GM12872 (cell line): ENCODE measurements at regions not wholly inside any gene's neighbourhood (a gene's known extent, or its start where the extent isn't known, plus 50 kb on each side); places are given as distances from the start of the nearest gene placed in this dataset.

Experiments
- TF ChIP-seq, protein P1 (sequence below): IDR thresholded peaks from 3 replicates; pipeline ENCODE4 v1.5.1; 2011; ENCODE audit warnings: low read depth, mild to moderate bottlenecking, low read length, moderate library complexity; ENCODE audit not compliant: insufficient read depth

DNA sequence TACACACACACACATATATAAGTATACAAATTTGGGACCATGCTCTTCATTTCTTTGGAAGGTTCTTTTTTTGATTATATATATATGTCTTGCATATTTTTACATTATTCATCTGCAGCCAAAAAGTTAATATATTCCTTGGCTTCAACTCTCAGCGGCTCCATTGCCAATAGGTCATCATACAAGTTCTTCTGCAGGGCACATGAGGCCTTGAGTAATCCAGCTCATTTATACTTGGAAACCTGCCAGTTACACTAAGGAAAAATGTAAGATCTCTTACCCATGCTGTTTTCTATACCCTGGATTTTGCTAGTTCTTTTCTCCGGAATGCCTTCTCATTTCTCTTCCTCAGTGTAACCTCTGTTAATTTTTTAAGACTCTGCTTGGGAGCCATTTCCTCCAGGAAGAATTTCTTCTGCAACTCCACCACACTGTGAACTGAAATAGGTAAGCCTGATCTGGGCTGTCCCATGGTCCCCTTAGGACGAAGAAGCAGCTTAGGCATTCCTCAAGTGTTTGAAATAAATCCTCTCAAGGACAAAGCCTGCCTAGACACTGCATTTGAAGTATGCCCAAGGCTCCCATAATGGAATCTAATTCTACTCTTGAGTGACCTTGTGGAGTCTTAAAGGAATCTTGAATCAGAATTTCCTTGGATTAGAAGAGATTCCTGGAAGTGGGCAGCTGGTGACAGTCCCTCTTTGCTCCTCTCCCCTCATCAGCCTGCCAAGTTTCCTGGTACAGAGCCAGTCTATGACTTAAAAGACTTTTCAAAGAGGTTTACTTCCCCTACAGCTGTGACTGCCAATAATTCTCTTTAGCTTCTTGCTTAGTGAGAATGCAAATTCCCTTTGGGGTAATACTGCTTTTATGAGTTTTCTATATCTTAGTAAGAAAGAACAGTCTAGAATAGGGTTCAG, 182.8 kb downstream of the C11orf87 start:
- TF ChIP-seq, protein P1, sequence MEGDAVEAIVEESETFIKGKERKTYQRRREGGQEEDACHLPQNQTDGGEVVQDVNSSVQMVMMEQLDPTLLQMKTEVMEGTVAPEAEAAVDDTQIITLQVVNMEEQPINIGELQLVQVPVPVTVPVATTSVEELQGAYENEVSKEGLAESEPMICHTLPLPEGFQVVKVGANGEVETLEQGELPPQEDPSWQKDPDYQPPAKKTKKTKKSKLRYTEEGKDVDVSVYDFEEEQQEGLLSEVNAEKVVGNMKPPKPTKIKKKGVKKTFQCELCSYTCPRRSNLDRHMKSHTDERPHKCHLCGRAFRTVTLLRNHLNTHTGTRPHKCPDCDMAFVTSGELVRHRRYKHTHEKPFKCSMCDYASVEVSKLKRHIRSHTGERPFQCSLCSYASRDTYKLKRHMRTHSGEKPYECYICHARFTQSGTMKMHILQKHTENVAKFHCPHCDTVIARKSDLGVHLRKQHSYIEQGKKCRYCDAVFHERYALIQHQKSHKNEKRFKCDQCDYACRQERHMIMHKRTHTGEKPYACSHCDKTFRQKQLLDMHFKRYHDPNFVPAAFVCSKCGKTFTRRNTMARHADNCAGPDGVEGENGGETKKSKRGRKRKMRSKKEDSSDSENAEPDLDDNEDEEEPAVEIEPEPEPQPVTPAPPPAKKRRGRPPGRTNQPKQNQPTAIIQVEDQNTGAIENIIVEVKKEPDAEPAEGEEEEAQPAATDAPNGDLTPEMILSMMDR: no peak

DNA sequence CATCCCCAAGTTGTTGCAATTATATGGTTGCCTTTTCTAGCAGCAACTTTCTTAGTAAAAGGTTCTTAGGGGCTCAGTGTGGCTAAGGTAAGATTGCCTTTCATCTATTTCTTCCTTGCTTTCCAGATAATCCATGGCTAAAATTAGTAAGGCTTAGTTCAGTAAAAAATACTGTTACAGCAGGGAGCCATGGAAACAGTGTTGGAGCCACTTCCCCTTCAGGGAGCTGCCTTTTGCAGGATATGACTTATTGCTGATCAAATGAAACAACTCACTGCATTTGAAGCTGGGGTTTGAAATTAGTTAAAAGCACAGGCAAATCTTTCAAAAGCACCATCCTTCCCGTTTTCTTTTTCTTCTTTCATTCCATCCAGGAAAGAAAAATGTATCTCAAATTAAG, 184.3 kb downstream of the C11orf87 start:
- TF ChIP-seq, protein P1: no peak

GRCh38 chr11:109609454-109610185, 187.6 kb downstream of the C11orf87 start:
- TF ChIP-seq, protein P1: no peak

- TF ChIP-seq, protein P1: no peak
Measured at GRCh38 chr11:109612496-109612895, 190.5 kb downstream of the C11orf87 start.

DNA sequence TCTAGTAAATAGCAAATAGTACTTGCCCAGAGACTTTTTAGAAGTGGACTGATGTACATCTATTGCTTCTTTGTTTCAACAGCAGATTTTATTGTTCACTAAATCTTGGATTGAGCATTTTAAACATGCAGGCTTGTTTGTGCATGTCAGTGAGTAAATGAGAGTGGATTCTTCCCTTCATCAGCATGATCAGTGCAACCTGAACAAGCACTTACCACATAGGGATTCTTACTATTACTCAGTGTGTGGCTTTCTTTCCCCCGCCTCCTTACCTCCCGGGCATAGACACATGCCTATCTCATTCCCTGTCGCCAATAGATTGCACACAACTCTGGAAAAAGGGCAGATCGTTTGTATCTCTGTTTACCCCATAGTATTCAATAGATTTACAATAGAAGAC, 197.5 kb downstream of the C11orf87 start:
- TF ChIP-seq, protein P1: no peak

DNA sequence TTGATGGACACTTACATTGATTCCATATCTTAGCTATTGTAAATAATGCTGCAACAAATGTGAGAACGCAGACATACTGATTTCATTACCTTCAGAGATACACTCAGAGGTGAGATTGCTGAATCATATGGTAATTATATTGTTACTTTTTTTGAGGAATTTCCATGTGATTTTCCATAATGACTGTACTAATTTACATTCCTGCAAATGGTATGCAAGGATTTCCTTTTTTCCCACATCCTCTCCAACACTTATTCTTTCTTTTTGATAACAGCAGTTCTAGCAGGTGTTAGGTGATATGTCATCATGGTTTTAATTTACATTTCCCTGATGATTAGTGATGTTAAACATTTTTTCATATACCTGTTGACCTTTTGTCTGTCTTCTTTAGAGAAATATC, 207.7 kb downstream of the C11orf87 start:
- TF ChIP-seq, protein P1: no peak

- TF ChIP-seq, protein P1: no peak
Measured at GRCh38 chr11:109641549-109641948, 219.6 kb downstream of the C11orf87 start.
